ENCODE measurements at regions not wholly inside any gene's neighbourhood (a gene's known extent, or its start where the extent isn't known, plus 50 kb on each side); places are given as distances from the start of the nearest gene placed in this dataset.

DNA sequence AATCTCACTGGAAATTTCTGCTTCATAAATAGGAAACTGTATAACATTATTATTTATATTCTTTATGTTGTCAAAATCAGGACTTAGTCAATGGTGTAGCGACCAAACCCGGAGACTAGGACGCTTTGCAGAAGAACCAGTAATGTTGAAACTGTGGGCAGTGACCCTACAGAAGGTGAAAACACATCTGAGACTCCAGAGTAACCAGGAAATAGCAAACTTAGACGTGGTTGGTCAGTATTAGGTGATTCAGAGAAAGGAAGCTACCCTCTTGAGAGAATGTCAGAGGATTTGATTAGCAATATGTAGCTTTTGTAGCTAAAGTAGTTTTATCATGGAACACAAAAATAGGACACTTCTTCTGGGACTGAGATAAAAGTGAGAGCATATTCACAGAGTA lies 381.9 kb downstream of the SLC16A7 start:
- TF ChIP-seq, protein P1, sequence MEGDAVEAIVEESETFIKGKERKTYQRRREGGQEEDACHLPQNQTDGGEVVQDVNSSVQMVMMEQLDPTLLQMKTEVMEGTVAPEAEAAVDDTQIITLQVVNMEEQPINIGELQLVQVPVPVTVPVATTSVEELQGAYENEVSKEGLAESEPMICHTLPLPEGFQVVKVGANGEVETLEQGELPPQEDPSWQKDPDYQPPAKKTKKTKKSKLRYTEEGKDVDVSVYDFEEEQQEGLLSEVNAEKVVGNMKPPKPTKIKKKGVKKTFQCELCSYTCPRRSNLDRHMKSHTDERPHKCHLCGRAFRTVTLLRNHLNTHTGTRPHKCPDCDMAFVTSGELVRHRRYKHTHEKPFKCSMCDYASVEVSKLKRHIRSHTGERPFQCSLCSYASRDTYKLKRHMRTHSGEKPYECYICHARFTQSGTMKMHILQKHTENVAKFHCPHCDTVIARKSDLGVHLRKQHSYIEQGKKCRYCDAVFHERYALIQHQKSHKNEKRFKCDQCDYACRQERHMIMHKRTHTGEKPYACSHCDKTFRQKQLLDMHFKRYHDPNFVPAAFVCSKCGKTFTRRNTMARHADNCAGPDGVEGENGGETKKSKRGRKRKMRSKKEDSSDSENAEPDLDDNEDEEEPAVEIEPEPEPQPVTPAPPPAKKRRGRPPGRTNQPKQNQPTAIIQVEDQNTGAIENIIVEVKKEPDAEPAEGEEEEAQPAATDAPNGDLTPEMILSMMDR (IDR thresholded peaks at IDR 0.05; ENCODE audit: poor library complexity, severe bottlenecking), result no peak
- no peaks in the 10 kb centered on the region for H3K27me3 ChIP-seq (ENCODE audit: insufficient read depth, poor library complexity, severe bottlenecking)
- no peak overlapping the region for H3K27ac ChIP-seq (ENCODE audit: poor library complexity, severe bottlenecking)
- H3K4me1 ChIP-seq (ENCODE audit: insufficient read depth, poor library complexity, severe bottlenecking), result peaks cover 14% of the 10 kb centered on the region
- H3K4me3 ChIP-seq (ENCODE audit: severe bottlenecking), result no peak overlapping the region
- no peaks in the 10 kb centered on the region for H3K9me3 ChIP-seq (ENCODE audit: severe bottlenecking)
- ATAC-seq (ENCODE audit: low read depth) (no peak), DNase-seq (ENCODE audit: low spot score) (no peak)
- H3K36me3 ChIP-seq (ENCODE audit: low read depth), result no peaks in the 10 kb centered on the region

DNA sequence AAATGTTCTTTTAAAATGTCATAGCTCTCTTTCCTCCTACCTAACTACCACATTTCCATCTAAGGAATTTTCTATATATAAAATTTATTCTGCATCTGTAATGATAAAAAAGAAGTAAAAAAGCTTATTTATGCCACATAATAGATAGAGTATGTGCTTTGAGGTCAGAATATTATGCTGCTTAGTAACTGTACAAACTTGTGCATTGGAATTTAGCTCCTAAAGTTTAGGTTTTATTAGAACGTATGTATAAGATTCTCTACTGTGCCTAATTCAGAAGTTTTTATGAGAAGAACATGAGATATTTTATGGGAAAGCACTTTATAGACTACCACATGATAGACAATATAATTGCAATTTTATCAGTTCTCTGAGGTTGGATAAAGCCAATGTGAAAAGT lies 384.6 kb downstream of the SLC16A7 start:
- no peak overlapping the region for H3K27ac ChIP-seq (ENCODE audit: poor library complexity, severe bottlenecking)
- H3K36me3 ChIP-seq (ENCODE audit: low read depth), result no peaks in the 10 kb centered on the region
- H3K4me1 ChIP-seq (ENCODE audit: insufficient read depth, poor library complexity, severe bottlenecking), result no peaks in the 10 kb centered on the region
- no peaks in the 10 kb centered on the region for H3K9me3 ChIP-seq (ENCODE audit: severe bottlenecking)
- DNase-seq (ENCODE audit: low spot score) (no peak), ATAC-seq (ENCODE audit: low read depth) (no peak)
- H3K27me3 ChIP-seq (ENCODE audit: insufficient read depth, poor library complexity, severe bottlenecking), result no peaks in the 10 kb centered on the region
- no peak overlapping the region for H3K4me3 ChIP-seq (ENCODE audit: severe bottlenecking)
- TF ChIP-seq, protein P1 (IDR thresholded peaks at IDR 0.05; ENCODE audit: poor library complexity, severe bottlenecking), result no peak

DNA sequence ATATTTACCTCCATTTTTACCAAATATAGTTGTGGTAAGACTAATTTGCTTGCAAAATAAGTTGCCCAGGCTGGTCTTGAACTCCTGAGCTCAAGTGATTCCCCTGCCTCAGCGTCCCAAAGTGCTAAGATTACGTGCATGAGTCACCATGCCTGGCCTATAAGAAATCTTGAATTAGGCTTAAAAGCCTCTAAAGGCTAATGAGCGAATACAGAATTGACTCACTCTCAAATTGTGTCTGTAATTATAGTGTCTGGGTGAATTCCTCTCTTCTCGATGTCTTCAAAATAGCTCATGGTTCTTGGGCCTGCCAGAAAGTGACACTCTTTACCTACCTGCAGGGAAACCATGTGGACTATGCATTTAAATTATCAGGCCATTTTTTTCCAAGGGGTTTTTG lies 403.5 kb downstream of the SLC16A7 start:
- ATAC-seq (ENCODE audit: low read depth) (no peak), DNase-seq (ENCODE audit: low spot score) (no peak)
- Histone ChIP-seq H3K27ac (ENCODE audit: poor library complexity, severe bottlenecking) (no peak overlapping the region), H3K9me3 (ENCODE audit: severe bottlenecking) (no peaks in the 10 kb centered on the region), H3K36me3 (ENCODE audit: low read depth) (no peaks in the 10 kb centered on the region), H3K27me3 (ENCODE audit: insufficient read depth, poor library complexity, severe bottlenecking) (no peaks in the 10 kb centered on the region), H3K4me3 (ENCODE audit: severe bottlenecking) (no peak overlapping the region), H3K4me1 (ENCODE audit: insufficient read depth, poor library complexity, severe bottlenecking) (no peaks in the 10 kb centered on the region)
- TF ChIP-seq, protein P1 (IDR thresholded peaks at IDR 0.05; ENCODE audit: poor library complexity, severe bottlenecking), result no peak

DNA sequence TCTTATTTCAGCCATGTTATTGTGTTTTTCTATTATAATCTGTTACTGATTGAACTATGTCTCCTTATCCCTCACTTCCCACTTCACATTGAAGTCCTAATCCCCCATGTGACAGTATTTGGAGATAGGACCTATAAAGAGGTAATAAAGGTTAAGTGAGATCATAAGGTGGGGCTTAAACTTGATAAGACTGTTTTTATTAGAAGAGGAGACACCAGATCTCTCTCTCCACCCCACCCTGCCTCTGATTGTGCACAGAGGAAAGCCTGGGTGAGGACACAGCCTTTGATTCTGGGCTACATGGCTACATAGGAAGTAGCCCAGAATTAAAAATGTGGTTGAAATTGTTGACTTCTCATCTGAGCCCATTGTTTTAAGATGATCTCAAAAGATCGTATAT lies 414.7 kb downstream of the SLC16A7 start:
- Histone ChIP-seq H3K9me3 (ENCODE audit: severe bottlenecking) (no peaks in the 10 kb centered on the region), H3K27ac (ENCODE audit: poor library complexity, severe bottlenecking) (no peak overlapping the region), H3K4me1 (ENCODE audit: insufficient read depth, poor library complexity, severe bottlenecking) (no peaks in the 10 kb centered on the region), H3K27me3 (ENCODE audit: insufficient read depth, poor library complexity, severe bottlenecking) (no peaks in the 10 kb centered on the region), H3K4me3 (ENCODE audit: severe bottlenecking) (no peak overlapping the region), H3K36me3 (ENCODE audit: low read depth) (no peaks in the 10 kb centered on the region)
- no peak for DNase-seq (ENCODE audit: low spot score)
- TF ChIP-seq, protein P1 (IDR thresholded peaks at IDR 0.05; ENCODE audit: poor library complexity, severe bottlenecking), result no peak
- ATAC-seq (ENCODE audit: low read depth), result no peak

DNA sequence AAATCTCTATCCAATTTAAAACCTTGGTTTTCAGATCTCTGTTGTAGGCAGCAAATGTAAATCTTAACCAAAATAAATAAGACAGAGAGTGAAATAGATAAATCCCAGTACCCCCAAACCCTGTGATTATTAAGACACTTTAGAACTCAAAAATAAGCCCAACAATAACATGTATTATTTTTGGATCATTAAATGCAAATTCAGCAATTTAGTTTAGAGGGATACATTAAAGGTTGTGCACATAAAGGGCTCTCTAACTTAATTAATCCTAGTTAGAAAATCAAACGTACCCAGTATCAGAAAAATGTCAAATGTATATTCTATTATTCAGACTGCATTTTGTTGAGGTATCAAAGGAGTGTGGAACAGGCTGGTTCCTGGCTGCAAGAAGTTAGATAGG lies 416.8 kb downstream of the SLC16A7 start:
- Histone ChIP-seq H3K4me3 (ENCODE audit: severe bottlenecking) (no peak overlapping the region), H3K4me1 (ENCODE audit: insufficient read depth, poor library complexity, severe bottlenecking) (no peaks in the 10 kb centered on the region), H3K36me3 (ENCODE audit: low read depth) (no peaks in the 10 kb centered on the region), H3K27me3 (ENCODE audit: insufficient read depth, poor library complexity, severe bottlenecking) (no peaks in the 10 kb centered on the region), H3K9me3 (ENCODE audit: severe bottlenecking) (no peaks in the 10 kb centered on the region), H3K27ac (ENCODE audit: poor library complexity, severe bottlenecking) (no peak overlapping the region)
- TF ChIP-seq, protein P1 (IDR thresholded peaks at IDR 0.05; ENCODE audit: poor library complexity, severe bottlenecking), result no peak
- ATAC-seq (ENCODE audit: low read depth) (no peak), DNase-seq (ENCODE audit: low spot score) (no peak)

Data from RWPE2 (cell line).